ENCODE measurements at regions not wholly inside any gene's neighbourhood (a gene's known extent, or its start where the extent isn't known, plus 50 kb on each side); places are given as distances from the start of the nearest gene placed in this dataset.

- Histone ChIP-seq H3K4me1 (no peaks in the 10 kb centered on the region), H3K9me3 (no peaks in the 10 kb centered on the region), H3K36me3 (replicated peaks in 1 of 2; ENCODE audit: insufficient read depth in 1 of 2, low read depth in 2 of 2) (no peaks in the 10 kb centered on the region), H3K27me3 (no peaks in the 10 kb centered on the region), H3K4me3 (no peak overlapping the region), H3K27ac (no peak overlapping the region)
- ATAC-seq (peak; percentile 94), DNase-seq (peak; percentile 83 to 90 (median 84))
- no peak for TF ChIP-seq POLR2A (IDR thresholded peaks at IDR 0.05)
- TF ChIP-seq CTCF (IDR thresholded peaks at IDR 0.05), result peak; percentile 69 to 92 (median 87)
- intact Hi-C loops (cut with DNase I), result loop anchor here (10.0 kb wide), 1 partner anchor 851 kb away; no protein-coding TSS in a partner anchor
- WGBS, 2 donors, result 27 to 41% methylated on average over 8 of the region's 8 CpGs
Measured at GRCh38 chr11:122505304-122506006, 150.1 kb upstream of the UBASH3B start.

- ATAC-seq, result no peak
- Histone ChIP-seq H3K36me3 (replicated peaks in 1 of 2; ENCODE audit: insufficient read depth in 1 of 2, low read depth in 2 of 2) (no peaks in the 10 kb centered on the region), H3K27ac (no peak overlapping the region)
Measured at GRCh38 chr11:122494221-122494620, 161.3 kb upstream of the UBASH3B start.

GRCh38 chr11:122491509-122491908 lies 164.0 kb upstream of the UBASH3B start:
- H3K9me3 ChIP-seq, result no peaks in the 10 kb centered on the region
- 64 to 72% methylated on average over 3 of the region's 3 CpGs for WGBS, 2 donors

More at GRCh38 chr11:122494221-122494620, 161.3 kb upstream of the UBASH3B start:
- Histone ChIP-seq H3K27me3 (no peaks in the 10 kb centered on the region), H3K4me3 (no peak overlapping the region), H3K9me3 (no peaks in the 10 kb centered on the region), H3K4me1 (no peaks in the 10 kb centered on the region)
- intact Hi-C loops (cut with DNase I), result no loop called here
- WGBS, 2 donors, result 53 to 55% methylated on average over 2 of the region's 2 CpGs
- TF ChIP-seq CTCF (IDR thresholded peaks at IDR 0.05), result no peak
- TF ChIP-seq POLR2A (IDR thresholded peaks at IDR 0.05), result no peak
- no peak for DNase-seq

GRCh38 chr11:122488892-122489706 lies 166.4 kb upstream of the UBASH3B start:
- WGBS, 2 donors, result 78 to 81% methylated on average over 8 of the region's 8 CpGs
- ATAC-seq (no peak), DNase-seq (no peak)
- no peak overlapping the region for H3K27ac ChIP-seq
- intact Hi-C loops (cut with DNase I), result no loop called here
- H3K4me1 ChIP-seq, result no peaks in the 10 kb centered on the region
- H3K9me3 ChIP-seq, result no peaks in the 10 kb centered on the region
- TF ChIP-seq POLR2A (IDR thresholded peaks at IDR 0.05) (no peak), CTCF (IDR thresholded peaks at IDR 0.05) (no peak)
- H3K36me3 ChIP-seq (replicated peaks in 1 of 2; ENCODE audit: insufficient read depth in 1 of 2, low read depth in 2 of 2), result no peaks in the 10 kb centered on the region
- H3K4me3 ChIP-seq, result no peak overlapping the region
- no peaks in the 10 kb centered on the region for H3K27me3 ChIP-seq

More at GRCh38 chr11:122491509-122491908, 164.0 kb upstream of the UBASH3B start:
- H3K4me1 ChIP-seq, result no peaks in the 10 kb centered on the region
- no peaks in the 10 kb centered on the region for H3K36me3 ChIP-seq (replicated peaks in 1 of 2; ENCODE audit: insufficient read depth in 1 of 2, low read depth in 2 of 2)
- intact Hi-C loops (cut with DNase I), result no loop called here
- DNase-seq (no peak), ATAC-seq (no peak)
- H3K27ac ChIP-seq, result no peak overlapping the region
- no peak for TF ChIP-seq POLR2A (IDR thresholded peaks at IDR 0.05)
- TF ChIP-seq CTCF (IDR thresholded peaks at IDR 0.05), result no peak
- no peak overlapping the region for H3K4me3 ChIP-seq
- H3K27me3 ChIP-seq, result no peaks in the 10 kb centered on the region

Measured in body of pancreas (tissue), 4 donors.